ENCODE measurements at regions not wholly inside any gene's neighbourhood (a gene's known extent, or its start where the extent isn't known, plus 50 kb on each side); places are given as distances from the start of the nearest gene placed in this dataset.

GRCh38 chr22:34570408-34570807 is 495.6 kb upstream of the ISX start:
- TF ChIP-seq, protein P1, sequence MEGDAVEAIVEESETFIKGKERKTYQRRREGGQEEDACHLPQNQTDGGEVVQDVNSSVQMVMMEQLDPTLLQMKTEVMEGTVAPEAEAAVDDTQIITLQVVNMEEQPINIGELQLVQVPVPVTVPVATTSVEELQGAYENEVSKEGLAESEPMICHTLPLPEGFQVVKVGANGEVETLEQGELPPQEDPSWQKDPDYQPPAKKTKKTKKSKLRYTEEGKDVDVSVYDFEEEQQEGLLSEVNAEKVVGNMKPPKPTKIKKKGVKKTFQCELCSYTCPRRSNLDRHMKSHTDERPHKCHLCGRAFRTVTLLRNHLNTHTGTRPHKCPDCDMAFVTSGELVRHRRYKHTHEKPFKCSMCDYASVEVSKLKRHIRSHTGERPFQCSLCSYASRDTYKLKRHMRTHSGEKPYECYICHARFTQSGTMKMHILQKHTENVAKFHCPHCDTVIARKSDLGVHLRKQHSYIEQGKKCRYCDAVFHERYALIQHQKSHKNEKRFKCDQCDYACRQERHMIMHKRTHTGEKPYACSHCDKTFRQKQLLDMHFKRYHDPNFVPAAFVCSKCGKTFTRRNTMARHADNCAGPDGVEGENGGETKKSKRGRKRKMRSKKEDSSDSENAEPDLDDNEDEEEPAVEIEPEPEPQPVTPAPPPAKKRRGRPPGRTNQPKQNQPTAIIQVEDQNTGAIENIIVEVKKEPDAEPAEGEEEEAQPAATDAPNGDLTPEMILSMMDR (conservative IDR thresholded peaks at IDR 0.05; ENCODE audit: low read depth, low read length), result no peak
- TF ChIP-seq EZH2 (IDR thresholded peaks at IDR 0.05; ENCODE audit: borderline replicate concordance, low read depth, low read length, poor library complexity, severe bottlenecking), result no peak

All from A673 (cell line).